ENCODE measurements at regions not wholly inside any gene's neighbourhood (a gene's known extent, or its start where the extent isn't known, plus 50 kb on each side); places are given as distances from the start of the nearest gene placed in this dataset.

- DNase-seq: no peak
Measured at GRCh38 chr11:134582770-134583095, 170.7 kb upstream of the B3GAT1 start.

DNA sequence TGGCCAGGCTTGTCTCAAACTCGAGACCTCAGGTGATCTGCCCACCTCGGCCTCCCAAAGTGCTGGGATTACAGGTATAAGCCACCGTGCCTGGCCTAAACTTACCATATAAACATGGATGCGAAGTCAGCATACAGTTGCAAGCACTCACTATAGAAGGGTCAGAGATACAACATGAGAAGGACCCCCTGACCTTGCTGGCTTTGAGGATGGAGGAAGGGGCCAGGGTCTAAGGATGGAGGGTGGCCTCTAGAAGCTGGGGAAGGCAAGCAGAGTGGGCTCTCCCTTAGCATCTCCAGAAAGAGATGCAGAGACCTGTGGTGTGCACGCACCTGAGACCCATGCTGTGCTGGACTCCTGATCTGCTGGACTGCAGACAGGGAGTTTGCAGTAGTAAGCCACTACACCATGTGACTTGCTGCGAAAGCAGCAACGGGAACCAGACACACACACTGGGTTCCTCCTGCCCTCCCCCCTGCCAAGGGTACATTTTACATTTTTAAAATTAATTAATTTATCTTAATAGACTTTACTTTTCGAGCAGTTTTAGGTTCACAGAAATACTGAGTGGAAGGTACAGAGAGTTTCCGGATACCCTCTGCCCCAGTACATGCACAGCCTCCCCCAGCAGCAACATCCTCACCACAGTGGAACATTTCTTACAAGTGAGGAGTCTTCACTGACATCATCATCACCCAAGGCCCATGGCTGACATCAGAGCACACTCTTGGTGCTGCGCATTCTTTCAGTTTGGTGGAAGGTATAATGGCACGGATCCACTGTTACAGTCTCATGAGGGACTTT, 170.1 kb upstream of the B3GAT1 start:
- DNase-seq: peak; percentile 27

GRCh38 chr11:134581121-134581626, 169.1 kb upstream of the B3GAT1 start:
- DNase-seq: no peak

DNA sequence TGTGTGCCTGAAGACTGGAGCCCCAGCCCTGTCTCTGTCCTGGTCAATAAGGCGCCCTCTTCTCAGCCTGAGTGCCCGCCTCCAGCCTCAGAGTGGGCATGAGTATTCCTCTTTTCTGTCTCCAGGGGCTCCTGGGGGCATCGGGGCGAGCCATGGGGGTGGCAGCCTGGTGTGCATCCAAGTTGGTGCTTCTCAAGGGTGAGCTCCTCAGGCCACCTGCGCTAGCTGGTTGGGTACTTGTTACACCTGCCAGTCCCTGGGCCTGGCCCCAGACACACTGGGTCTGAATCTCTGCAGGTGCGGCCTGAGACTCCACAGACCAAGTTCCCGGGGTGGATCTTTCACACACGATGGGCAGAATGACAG, 168.6 kb upstream of the B3GAT1 start:
- DNase-seq: no peak

GRCh38 chr11:134579724-134580609, 167.9 kb upstream of the B3GAT1 start:
- DNase-seq: no peak

- DNase-seq: peak; percentile 48
Measured at GRCh38 chr11:134578807-134579723, 167.0 kb upstream of the B3GAT1 start.

DNA sequence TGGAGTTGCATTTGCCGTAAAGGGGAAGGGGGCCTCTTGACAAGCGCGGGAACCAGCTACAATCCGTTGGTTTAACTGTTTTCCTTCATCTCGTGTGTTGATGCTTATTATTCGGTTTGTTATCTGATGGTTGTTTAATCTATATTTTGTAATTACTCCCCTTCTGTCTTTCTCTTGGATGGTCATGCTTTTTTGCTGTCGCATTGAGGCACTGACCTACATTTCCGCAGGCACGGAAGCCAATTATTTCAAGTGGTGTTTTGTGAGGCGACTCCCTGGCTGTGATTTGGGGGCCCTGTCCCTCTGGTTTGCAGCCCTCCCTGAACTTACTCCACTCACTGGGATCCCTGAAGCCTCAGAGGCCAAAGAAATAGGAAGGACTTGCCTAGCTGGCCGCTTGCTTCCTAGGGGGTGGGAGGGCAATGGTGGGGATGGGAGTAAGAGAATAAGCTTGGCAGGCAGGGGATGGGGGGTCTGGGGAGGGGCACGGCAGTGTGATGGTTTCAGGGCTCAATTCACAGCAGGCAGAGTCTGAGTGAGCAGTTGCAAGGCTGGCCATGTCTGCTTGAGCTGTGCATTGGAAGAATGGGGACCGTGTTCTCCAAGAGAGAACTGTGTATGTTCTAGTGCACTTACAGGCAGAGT, 165.8 kb upstream of the B3GAT1 start:
- DNase-seq: no peak

DNA sequence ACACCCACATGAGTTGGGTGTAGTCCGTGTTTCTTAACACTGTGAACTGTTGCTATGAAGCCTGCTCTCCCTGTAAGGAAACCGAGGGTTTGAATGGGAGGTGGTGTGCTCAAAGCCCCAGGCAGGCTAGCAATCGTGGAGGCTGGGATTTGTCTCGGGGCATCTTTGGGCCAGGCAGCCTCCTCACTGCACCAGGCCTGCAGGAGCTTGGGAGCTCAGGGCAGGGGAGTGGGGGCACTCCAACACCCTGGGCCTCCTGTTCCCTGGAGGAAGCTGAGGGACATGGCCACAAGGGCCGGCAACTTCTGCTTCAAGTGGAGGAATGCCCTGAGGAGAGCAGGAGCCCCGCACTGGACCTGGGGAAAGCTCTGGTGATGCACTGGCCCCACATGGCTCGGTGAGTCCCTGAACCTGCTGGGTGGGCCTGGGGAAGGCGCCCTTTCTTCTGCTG, 164.7 kb upstream of the B3GAT1 start:
- DNase-seq: no peak

GRCh38 chr11:134576286-134576685, 164.2 kb upstream of the B3GAT1 start:
- DNase-seq: no peak

GRCh38 chr11:134575504-134576230, 163.6 kb upstream of the B3GAT1 start:
- no peak for DNase-seq

- DNase-seq: no peak
Measured at GRCh38 chr11:134574947-134575346, 162.9 kb upstream of the B3GAT1 start.

GRCh38 chr11:134574425-134574824, 162.4 kb upstream of the B3GAT1 start:
- no peak for DNase-seq

DNA sequence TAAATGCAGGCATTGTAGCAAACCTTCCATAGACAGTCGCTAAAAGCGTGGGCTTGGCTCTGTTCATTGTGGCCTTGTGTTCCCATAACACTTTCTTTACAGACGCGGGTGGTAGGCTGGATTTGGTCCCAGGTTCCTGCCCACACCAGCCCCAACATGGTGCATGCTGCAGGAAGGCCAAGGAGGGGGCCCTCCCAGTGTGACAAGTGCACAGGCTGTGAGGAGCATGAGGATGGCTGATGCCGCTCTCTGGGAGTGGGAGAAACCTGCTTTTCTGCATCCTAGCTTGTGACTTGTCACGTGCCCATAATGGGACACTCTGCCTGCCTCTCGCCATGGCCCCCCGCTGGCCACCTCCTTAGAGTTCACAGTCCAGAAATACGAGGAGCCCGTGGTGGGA, 161.8 kb upstream of the B3GAT1 start:
- DNase-seq: no peak

DNA sequence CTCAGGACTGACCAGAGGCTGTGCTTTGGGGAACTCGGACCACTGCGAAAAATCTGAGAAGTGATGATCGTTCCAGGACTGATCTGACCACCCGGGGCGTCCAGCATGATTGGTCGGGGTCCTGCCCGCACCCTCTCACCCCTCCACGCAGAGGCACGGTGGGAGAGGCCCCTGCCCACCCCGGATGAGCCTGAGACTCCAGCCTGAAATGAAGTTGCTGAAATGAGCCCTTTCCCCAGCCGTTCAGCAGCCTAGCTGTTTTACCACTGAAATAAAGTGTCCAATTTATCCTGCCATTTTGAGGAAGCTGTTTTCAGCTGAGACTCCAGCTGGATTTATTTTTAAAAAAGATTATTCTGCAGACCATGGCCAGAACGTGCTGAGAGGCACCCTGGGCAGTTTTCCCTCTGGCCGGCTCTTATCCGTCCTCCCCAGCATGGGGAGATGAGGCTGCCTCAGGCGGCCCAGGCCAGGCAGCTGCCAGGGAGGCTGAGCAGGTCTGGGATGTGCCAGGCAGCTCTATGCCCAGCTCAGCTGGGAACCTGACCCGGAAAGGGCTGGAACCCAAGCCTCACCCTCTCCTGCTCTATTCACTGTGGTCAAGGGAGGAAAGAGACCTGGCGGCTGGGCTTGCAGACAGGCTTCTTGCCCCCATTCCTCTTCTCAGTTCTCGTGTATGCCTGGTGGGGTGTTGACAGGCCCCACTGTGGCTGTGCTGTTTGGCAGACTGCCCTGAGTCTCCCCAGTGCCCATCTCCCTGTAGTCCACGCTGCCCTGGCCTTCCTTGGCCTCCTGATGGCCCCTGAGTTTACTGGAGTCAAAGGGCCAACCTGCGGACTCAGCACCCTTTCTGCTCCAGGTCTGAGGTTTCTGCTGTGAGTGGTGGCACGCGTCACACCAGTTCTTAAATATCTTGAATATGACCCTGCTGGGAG, 161.0 kb upstream of the B3GAT1 start:
- DNase-seq: no peak

DNA sequence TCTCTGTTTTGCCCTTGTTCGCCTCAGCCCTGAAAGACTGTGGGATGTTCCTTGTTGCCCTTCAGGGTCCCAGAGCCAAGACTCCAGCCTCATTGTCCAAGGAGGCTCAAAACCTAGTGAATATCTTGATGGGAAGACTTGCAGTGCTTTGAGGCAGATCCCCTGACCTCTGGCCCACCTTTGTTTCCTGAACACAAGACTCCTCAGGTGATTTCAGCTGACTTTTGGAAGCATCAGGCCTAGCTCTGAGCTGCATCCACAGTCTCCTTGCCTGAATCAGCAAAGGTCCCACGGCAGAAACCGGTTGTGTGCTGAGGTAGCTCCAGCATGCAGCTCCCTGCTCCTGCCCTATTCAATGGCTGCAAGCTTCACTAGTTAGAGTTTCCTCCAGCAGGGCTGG, 159.3 kb upstream of the B3GAT1 start:
- no peak for DNase-seq

DNA sequence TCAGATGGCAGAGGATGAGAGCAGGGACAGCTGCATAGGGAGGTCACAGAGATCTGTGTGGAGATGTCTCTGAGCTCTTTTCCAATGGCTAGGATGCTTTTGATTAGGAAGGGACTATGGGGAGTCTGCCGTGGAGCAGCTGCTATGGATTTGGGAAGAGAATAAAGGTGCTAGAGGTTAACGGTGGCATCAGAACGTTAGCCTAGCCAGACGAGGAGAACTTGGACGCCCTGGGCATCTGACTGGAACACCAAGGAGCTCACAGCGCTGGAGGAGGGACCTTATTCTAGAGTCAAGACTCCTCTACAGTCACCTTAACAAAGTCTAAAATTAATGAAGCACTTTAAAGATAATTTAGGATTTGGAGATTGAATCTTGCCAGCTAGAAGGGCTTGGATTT, 157.2 kb upstream of the B3GAT1 start:
- DNase-seq: no peak

GRCh38 chr11:134566311-134566710, 154.3 kb upstream of the B3GAT1 start:
- DNase-seq: no peak

GRCh38 chr11:134565343-134565891, 153.4 kb upstream of the B3GAT1 start:
- DNase-seq: no peak

DNA sequence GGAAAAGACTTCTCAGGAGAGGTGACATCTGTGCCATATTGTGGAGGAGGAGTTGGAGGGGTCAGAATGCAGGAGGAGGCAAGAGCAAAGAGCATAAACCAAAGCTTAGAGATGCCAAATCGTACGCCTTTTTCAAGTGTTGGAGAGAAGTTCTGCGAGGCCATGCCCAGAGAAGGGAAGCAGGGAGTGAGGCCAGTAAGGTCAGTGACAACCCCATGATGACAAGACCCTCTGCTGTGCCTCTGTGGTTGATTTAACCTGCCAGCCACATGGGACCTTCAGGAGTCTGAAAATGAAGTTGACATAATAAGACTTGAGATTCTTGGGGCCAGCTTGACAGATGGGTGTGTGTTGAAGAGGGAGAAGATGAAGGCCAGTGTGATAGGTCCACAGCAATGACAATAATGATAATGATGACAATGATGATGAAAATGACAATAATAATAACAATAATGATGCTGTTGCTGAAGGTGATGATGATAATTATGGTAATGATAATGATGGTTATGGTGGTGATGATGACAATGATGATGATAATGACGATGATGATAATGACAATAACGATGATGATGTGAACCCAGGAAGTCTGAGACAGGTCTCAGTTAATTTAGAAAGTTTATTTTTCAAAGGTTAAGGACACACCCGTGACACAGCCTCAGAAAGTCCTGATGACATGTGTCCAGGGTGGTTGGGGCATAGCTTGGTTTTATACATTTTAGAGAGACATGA, 152.6 kb upstream of the B3GAT1 start:
- DNase-seq: no peak

All from MV-4-11 (cell line).